Natural killer cell (primary cell): ENCODE measurements at regions not wholly inside any gene's neighbourhood (a gene's known extent, or its start where the extent isn't known, plus 50 kb on each side); places are given as distances from the start of the nearest gene placed in this dataset.
"Not testable (repeated sequence)": the region's sequence is repeated elsewhere in the genome, so short reads cannot be mapped to it uniquely, and the experiment has no call there.

Experiments used
- ATAC-seq, 3 donors: fragments of 150-1000 bp in 2 of 3; fragments of 200-7000 bp in 1 of 3; cut with Tn5 transposase; 1 replicate in 1 of 3; 2 replicates in 2 of 3; pipeline ENCODE4 v1.10.0; 2021; ENCODE audit warnings: mild to moderate bottlenecking in 2 of 3, moderate library complexity in 2 of 3
- DNase-seq, 2 donors: peaks; one replicate each; pipeline versions ENCODE4 v3.0.0 to v3.0.0-alpha.2; 2013 to 2021; ENCODE audit warnings: mixed read lengths in 1 of 2
- H3K27ac ChIP-seq: one replicate; pipeline ENCODE4 v1.5.1; 2013; ENCODE audit warnings: mild to moderate bottlenecking, low read length
- H3K27me3 ChIP-seq: one replicate; pipeline ENCODE4 v1.6.1; 2013; ENCODE audit warnings: low read length; ENCODE audit not compliant: control insufficient read depth, insufficient read depth
- H3K36me3 ChIP-seq: one replicate; pipeline ENCODE4 v1.6.1; 2013; ENCODE audit warnings: low read length; ENCODE audit not compliant: control insufficient read depth, insufficient read depth
- H3K4me1 ChIP-seq: one replicate; pipeline ENCODE4 v1.6.1; 2013; ENCODE audit warnings: low read length; ENCODE audit not compliant: control insufficient read depth, insufficient read depth
- H3K4me3 ChIP-seq: one replicate; pipeline ENCODE4 v1.5.1; 2013; ENCODE audit warnings: low read length
- H3K9me3 ChIP-seq: one replicate; pipeline ENCODE4 v1.6.1; 2013; ENCODE audit warnings: low read length; ENCODE audit not compliant: control insufficient read depth, insufficient read depth
- H3K27ac Mint-ChIP-seq, 2 donors: one replicate each; pipeline ENCODE4 v1.8.0; 2022; ENCODE audit warnings: mild to moderate bottlenecking in 2 of 2, mixed read lengths in 2 of 2, moderate library complexity in 1 of 2
- H3K27me3 Mint-ChIP-seq, 2 donors: one replicate each; pipeline ENCODE4 v1.8.0; 2022; ENCODE audit warnings: low read depth in 2 of 2, mixed read lengths in 2 of 2
- H3K36me3 Mint-ChIP-seq: one replicate; pipeline ENCODE4 v1.8.0; 2022; ENCODE audit warnings: mixed read lengths
- H3K4me1 Mint-ChIP-seq, 2 donors: one replicate each; pipeline ENCODE4 v1.8.0; 2022; ENCODE audit warnings: mixed read lengths in 2 of 2
- H3K4me3 Mint-ChIP-seq: one replicate; pipeline ENCODE4 v1.8.0; 2022; ENCODE audit warnings: mild to moderate bottlenecking, moderate library complexity, mixed read lengths
- H3K9me3 Mint-ChIP-seq, 2 donors: one replicate each; pipeline ENCODE4 v1.8.0; 2022; ENCODE audit warnings: mixed read lengths in 2 of 2
- CTCF ChIP-seq: fragments of 200-600 bp; IDR thresholded peaks from one replicate; pipeline ENCODE4 v1.8.0; 2022; ENCODE audit warnings: antibody characterized with exemption
- WGBS: methylation state at CpG from one replicate; pipeline ENCODE4 v1.1.7; 2013; ENCODE audit warnings: missing lambda C conversion rate; ENCODE audit not compliant: insufficient coverage; 5-methylcytosine and 5-hydroxymethylcytosine counted together
- intact Hi-C: fragments of 100-400 bp; cut with micrococcal nuclease; formaldehyde crosslinking; loops from one replicate; pipeline ENCODE4 v1.14.2; 2022

GRCh38 chrY:7781501-7781900 is 869.9 kb upstream of the AMELY start:
- H3K27ac Mint-ChIP-seq: no peak overlapping the region

GRCh38 chrY:7775436-7775835 is 863.9 kb upstream of the AMELY start:
- H3K4me3 Mint-ChIP-seq, intact Hi-C loops, H3K36me3 Mint-ChIP-seq, H3K4me3 ChIP-seq, ATAC-seq, DNase-seq, H3K4me1 ChIP-seq, H3K4me1 Mint-ChIP-seq, H3K27ac Mint-ChIP-seq, H3K36me3 ChIP-seq, H3K9me3 Mint-ChIP-seq, H3K9me3 ChIP-seq, H3K27me3 Mint-ChIP-seq, H3K27me3 ChIP-seq, H3K27ac ChIP-seq: not testable (repeated sequence)
- WGBS: 100% methylated on average over 2 of the region's 2 CpGs

More at GRCh38 chrY:7781501-7781900, 869.9 kb upstream of the AMELY start:
- Mint-ChIP-seq H3K9me3 (no peaks in the 10 kb centered on the region), H3K27me3 (peaks cover 0 to 7% of the 10 kb centered on the region in 2 donors), H3K36me3 (no peaks in the 10 kb centered on the region), H3K4me1 (no peaks in the 10 kb centered on the region), H3K4me3 (no peak overlapping the region)
- Histone ChIP-seq H3K27ac (no peak overlapping the region), H3K27me3 (no peaks in the 10 kb centered on the region), H3K4me3 (no peak overlapping the region), H3K9me3 (no peaks in the 10 kb centered on the region), H3K36me3 (no peaks in the 10 kb centered on the region), H3K4me1 (no peaks in the 10 kb centered on the region)
- DNase-seq (no peak), ATAC-seq (no peak)
- intact Hi-C loops: no loop called here
- TF ChIP-seq CTCF: no peak
- WGBS: 100% methylated on average over 2 of the region's 2 CpGs

- Histone ChIP-seq H3K36me3 (no peaks in the 10 kb centered on the region), H3K27me3 (no peaks in the 10 kb centered on the region), H3K9me3 (no peaks in the 10 kb centered on the region), H3K4me3 (no peak overlapping the region), H3K4me1 (no peaks in the 10 kb centered on the region), H3K27ac (no peak overlapping the region)
- Mint-ChIP-seq H3K27me3 (peaks cover 0 to 2% of the 10 kb centered on the region in 2 donors), H3K4me3 (no peak overlapping the region), H3K4me1 (no peaks in the 10 kb centered on the region), H3K27ac (no peak overlapping the region), H3K36me3 (no peaks in the 10 kb centered on the region), H3K9me3 (no peaks in the 10 kb centered on the region)
- TF ChIP-seq CTCF: no peak
- no peak for ATAC-seq
- intact Hi-C loops: no loop called here
- no peak for DNase-seq
Observed at GRCh38 chrY:7771771-7772170, 860.2 kb upstream of the AMELY start.

- DNase-seq (no peak), ATAC-seq (no peak)
- Histone ChIP-seq H3K4me1 (no peaks in the 10 kb centered on the region), H3K27me3 (no peaks in the 10 kb centered on the region), H3K36me3 (no peaks in the 10 kb centered on the region), H3K9me3 (no peaks in the 10 kb centered on the region), H3K4me3 (no peak overlapping the region), H3K27ac (no peak overlapping the region)
- intact Hi-C loops: no loop called here
- WGBS: 100% methylated on average over 1 of the region's 1 CpG
- Mint-ChIP-seq H3K4me1 (no peaks in the 10 kb centered on the region), H3K4me3 (no peak overlapping the region), H3K36me3 (no peaks in the 10 kb centered on the region), H3K27ac (no peak overlapping the region), H3K27me3 (peaks cover 0 to 2% of the 10 kb centered on the region in 2 donors), H3K9me3 (no peaks in the 10 kb centered on the region)
- TF ChIP-seq CTCF: no peak
Observed at GRCh38 chrY:7769790-7770375, 858.3 kb upstream of the AMELY start.
